SK-N-MC (cell line): ENCODE measurements at regions not wholly inside any gene's neighbourhood (a gene's known extent, or its start where the extent isn't known, plus 50 kb on each side); places are given as distances from the start of the nearest gene placed in this dataset.

Experiments
- EZH2 ChIP-seq: fragments of 200-600 bp; sonication (generic); IDR thresholded peaks from one replicate; pipeline ENCODE4 v1.6.1; 2017; ENCODE audit warnings: antibody characterized with exemption
- FOXP2 ChIP-seq: optimal IDR thresholded peaks from 2 replicates; pipeline ENCODE3; 2011; ENCODE audit warnings: mild to moderate bottlenecking, moderate library complexity; ENCODE audit not compliant: insufficient read depth; ENCODE audit errors: extremely low read length, control extremely low read depth
- POLR2AphosphoS5 ChIP-seq: IDR thresholded peaks from 2 replicates; pipeline ENCODE4 v1.6.1; 2012; ENCODE audit warnings: mild to moderate bottlenecking, low read depth, low read length, borderline replicate concordance

GRCh38 chr1:38207906-38208305 is 161.3 kb upstream of the POU3F1 start:
- TF ChIP-seq EZH2 = no peak
- no peak for TF ChIP-seq POLR2AphosphoS5
- TF ChIP-seq FOXP2 = no peak
